GM12891 (cell line): ENCODE measurements at regions not wholly inside any gene's neighbourhood (a gene's known extent, or its start where the extent isn't known, plus 50 kb on each side); places are given as distances from the start of the nearest gene placed in this dataset.
"Not testable (repeated sequence)": the region's sequence is repeated elsewhere in the genome, so short reads cannot be mapped to it uniquely, and the experiment has no call there.

Experiments used
- DNase-seq: peaks from one replicate; pipeline ENCODE4 v3.0.0; 2011; ENCODE audit warnings: low spot score; ENCODE audit not compliant: insufficient read length
- FAIRE-seq: peaks from 2 replicates; lab custom pipeline; 2011; peaks lifted over from hg19 to GRCh38; lab: Jason Lieb, UNC
- PAX5 ChIP-seq: IDR thresholded peaks from 2 replicates; pipeline ENCODE4 v1.6.1; 2011; ENCODE audit warnings: low read length, moderate library complexity, mild to moderate bottlenecking; ENCODE audit not compliant: insufficient read depth, severe bottlenecking
- POLR2A ChIP-seq: IDR thresholded peaks from 2 replicates; pipeline ENCODE4 v1.6.1; 2011; ENCODE audit warnings: low read depth, low read length, control low read depth
- POLR2AphosphoS5 ChIP-seq: IDR thresholded peaks from 2 replicates; pipeline ENCODE4 v1.6.1; 2011; ENCODE audit warnings: low read depth, low read length, control low read depth
- POU2F2 ChIP-seq: IDR thresholded peaks from 2 replicates; pipeline ENCODE4 v1.6.1; 2011; ENCODE audit warnings: low read depth, mild to moderate bottlenecking, control low read depth, low read length, moderate library complexity
- SPI1 ChIP-seq: IDR thresholded peaks from 2 replicates; pipeline ENCODE4 v1.6.1; 2011; ENCODE audit warnings: low read depth, low read length, control low read depth
- TAF1 ChIP-seq: IDR thresholded peaks from 2 replicates; pipeline ENCODE4 v1.6.1; 2011; ENCODE audit warnings: low read depth, low read length, control low read depth

DNA sequence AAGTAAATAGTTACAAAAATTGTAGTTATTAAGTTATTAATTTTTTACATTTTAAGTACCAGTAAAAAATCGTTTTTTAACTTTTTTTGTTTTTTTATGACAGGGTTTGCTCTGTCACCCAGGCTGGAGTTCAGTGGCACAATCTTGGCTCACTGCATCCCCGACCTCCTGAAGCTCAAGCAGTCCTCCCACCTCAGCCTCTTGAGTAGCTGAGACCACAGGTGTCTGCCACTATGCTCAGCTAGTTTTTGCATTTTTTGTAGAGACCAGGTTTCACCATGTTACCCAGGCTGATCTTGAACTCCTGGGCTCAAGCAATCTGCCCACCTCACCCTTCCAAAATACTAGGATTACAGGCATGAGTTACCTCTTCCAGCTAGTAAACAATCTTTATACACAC is 477.9 kb upstream of the MIR17HG start:
- DNase-seq, result no peak
- no peak for FAIRE-seq
- TF ChIP-seq TAF1 (no peak), POU2F2 (no peak), PAX5 (no peak), POLR2AphosphoS5 (no peak), POLR2A (no peak), SPI1 (no peak)

DNA sequence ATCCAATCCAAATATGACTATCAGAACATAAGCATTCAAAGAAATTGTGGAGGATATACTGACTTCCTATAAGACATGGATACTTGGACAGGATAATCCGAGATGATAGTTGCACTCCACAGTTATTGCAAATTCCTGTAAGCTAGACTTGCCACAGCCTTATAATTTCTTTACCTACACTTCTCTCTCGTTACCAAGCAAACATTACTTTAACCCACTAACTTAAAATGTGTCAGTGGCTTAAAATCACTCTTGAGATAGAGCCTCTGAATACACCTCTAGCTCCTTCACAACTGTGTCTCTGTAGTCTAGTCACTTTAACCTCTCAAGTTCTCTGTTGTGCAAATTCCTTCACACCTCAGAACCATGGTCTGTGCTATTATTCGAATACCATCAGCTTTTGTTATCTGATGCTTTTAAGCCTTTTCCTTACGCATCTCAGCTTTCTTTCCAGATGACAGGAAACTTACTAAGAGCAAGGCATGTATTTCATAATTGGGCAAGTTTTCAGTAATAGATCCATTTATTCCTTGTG is 474.9 kb upstream of the MIR17HG start:
- TF ChIP-seq POLR2AphosphoS5 (no peak), PAX5 (no peak), TAF1 (no peak), POLR2A (no peak), SPI1 (no peak), POU2F2 (no peak)
- FAIRE-seq, result no peak
- no peak for DNase-seq

DNA sequence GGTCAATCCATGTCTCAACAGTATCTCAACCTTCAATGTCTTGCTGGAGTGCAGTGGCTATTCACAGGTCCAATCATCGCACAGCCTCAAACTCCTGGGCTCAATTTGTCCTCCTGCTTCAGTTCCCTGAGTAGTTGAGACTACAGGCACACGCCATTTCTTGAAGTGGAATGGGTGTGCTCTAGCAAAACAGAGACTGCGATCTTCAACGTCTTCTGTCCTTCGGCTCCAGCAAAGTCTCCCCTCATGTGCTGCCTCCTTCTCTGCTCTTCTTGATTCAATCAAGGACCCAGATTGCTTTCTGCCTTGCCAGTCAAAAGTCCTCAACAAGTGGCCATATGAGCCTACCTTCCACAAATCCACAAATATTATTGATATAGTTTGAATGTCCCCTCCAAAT is 466.7 kb upstream of the MIR17HG start:
- DNase-seq (no peak), FAIRE-seq (no peak)
- TF ChIP-seq POLR2A (no peak), SPI1 (no peak), TAF1 (no peak), POU2F2 (no peak)

DNA sequence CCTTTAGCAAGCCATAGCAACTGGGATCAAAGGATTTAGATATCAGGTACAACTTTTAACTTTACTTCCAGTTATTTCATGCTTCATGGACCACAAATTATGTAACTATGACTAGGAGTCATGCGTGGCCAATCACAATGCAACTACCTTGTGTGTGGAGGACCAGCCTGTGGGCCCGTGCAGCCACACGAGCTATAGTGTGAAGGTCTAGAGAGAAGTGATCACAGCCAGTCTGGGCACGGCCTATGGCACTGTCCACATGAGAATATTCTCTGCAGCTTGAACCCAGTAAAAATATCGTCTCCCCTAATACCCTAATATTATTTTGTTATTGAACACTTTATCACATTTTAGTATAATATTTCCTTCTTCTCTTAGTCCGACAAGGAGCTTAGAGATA is 464.9 kb upstream of the MIR17HG start:
- DNase-seq (no peak), FAIRE-seq (no peak)
- no peak for TF ChIP-seq POLR2AphosphoS5
- no peak for TF ChIP-seq POLR2A
- no peak for TF ChIP-seq POU2F2
- no peak for TF ChIP-seq TAF1

DNA sequence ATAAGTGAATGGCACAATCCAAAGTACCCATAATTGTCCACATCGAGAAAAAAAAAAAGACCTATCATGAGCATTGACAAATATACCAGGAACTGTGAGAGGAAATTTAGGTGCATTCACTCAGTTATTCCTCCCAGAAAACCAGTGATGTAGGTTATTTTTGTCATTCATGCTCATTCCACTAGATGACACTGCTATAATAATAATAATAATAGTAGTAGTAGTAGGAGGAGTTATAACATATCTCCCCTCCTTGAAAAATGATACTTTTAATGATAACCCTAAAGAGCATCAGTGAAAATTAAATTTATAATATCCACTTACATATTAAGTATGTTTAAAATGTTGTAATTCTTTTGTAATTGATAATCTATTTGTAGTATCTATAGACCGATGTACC is 463.9 kb upstream of the MIR17HG start:
- FAIRE-seq, result no peak
- TF ChIP-seq SPI1 (no peak), POLR2AphosphoS5 (no peak), PAX5 (no peak), TAF1 (no peak), POLR2A (no peak), POU2F2 (no peak)
- DNase-seq, result no peak

DNA sequence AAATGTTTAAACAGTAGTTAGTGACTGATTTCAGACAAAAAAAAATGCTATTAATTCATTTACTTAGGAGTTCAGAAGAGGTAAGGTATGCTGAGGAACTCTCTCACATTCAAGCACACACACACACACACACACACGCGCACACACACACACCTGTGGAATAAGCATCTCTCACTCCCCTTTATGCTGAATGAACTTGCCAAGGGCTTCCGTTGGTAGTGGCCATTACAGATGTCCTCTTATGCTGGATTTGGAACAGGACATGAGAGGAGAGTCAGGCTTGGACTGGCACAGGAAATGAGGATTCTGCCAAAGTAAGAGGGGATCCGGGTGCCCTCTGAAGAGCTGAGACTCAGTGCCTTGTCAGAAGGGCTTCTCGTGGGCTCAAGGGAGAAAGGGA is 463.4 kb upstream of the MIR17HG start:
- FAIRE-seq (no peak), DNase-seq (no peak)
- TF ChIP-seq TAF1, result no peak
- TF ChIP-seq POLR2AphosphoS5, result no peak
- no peak for TF ChIP-seq PAX5
- TF ChIP-seq SPI1, result no peak
- no peak for TF ChIP-seq POU2F2
- TF ChIP-seq POLR2A, result no peak

DNA sequence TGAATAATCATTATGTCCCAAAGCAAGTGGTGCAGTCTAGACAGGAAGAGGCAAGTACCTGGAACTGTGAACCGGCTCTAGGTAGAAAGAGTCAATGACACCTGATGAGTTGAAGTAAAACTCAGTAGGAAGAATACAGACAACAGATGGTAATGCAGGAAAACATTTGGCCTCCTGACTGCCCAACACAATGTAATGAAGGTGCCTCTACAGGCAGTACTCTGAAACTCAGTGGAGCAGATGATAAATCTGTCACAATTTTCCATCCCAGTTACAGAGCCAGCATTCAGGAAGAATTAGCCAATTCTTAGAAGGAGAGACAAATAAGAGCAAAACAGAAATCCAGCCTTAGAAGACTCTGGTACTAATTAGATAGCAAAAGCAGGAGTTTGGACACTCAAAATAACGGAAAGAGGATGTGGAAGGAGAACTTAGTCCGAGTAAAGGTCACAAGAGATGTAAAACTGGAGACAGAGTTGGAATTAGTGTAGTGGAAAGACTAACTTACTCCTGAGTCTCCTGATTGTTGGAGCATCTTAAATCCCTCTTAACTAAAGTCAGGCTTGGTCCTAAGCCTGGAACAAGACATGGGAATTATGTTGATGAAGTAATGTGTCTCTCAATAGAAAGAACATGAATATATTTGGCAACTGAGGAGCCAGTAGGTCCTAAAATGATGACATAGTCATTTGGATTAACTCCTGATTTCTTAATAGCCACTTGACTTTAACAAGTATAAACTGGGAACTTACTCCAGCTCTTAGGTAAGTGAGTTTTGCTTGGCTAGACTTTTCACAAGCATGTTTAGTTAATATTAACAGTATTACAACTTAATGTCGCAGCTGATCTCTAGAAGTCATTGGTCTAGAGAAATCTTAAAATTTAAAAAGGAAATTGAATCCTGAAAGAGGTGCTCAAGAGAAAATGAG is 457.3 kb upstream of the MIR17HG start:
- FAIRE-seq, result no peak
- no peak for DNase-seq
- TF ChIP-seq TAF1 (no peak), PAX5 (no peak), POLR2AphosphoS5 (no peak), SPI1 (no peak), POU2F2 (no peak), POLR2A (no peak)

DNA sequence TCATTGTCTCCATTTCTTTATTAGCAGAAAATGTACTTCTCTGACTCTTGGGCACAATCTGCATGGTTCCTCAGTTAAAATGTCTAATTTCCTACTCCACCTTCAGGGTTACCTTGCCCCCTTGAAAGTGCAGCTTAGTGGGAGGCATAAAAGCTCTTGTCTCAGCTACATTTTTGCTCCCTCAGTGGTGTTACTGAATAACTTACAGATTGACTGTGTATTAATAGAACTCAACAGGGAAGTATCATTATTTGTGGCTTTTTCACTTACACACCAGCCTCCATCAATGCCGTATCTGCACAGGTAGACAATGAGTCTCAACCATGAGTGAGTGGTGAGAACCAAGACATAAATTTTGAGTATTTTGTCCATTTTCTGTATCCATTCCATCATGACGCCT is 456.2 kb upstream of the MIR17HG start:
- no peak for TF ChIP-seq POLR2AphosphoS5
- DNase-seq (no peak), FAIRE-seq (no peak)

DNA sequence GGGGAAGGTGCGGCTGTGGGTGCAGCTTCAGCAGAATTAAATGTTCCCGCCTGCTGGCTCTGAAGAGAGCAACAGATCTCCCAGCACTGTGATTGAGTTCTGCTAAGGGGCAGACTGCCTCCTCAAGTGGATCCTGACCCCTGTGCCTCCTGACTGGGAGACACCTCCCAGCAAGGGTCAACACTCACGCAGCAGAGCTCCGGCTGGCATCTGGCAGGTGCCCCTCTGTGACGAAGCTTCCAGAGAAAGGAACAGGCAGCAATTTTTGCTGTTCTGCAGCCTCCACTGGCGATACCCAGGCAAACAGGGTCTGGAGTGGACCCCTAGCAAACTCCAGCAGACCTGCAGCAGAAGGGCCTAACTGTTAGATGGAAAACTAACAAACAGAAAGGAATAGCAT is 454.3 kb upstream of the MIR17HG start:
- not testable (repeated sequence) for FAIRE-seq, DNase-seq

DNA sequence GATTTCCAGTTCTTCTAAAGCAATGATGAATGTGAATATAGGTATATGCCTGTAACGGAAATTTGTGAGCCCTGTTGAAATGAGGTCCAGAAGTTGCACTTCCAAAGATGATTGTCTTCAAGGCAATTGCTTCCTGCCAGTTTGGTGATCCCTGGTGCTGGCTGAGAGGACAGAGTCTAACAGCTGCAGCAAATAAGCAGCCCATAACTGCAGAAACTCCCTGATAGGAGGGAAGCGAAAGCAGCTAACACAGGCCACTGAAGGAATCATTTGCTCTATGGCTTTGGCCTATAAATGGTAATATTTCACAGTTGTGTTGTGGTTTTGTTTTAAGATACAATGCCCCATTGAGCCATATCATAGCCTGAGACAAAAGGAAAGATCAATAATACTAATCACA is 451.5 kb upstream of the MIR17HG start:
- DNase-seq (no peak), FAIRE-seq (no peak)
- TF ChIP-seq POLR2A (no peak), POU2F2 (no peak), POLR2AphosphoS5 (no peak), SPI1 (no peak), TAF1 (no peak), PAX5 (no peak)

DNA sequence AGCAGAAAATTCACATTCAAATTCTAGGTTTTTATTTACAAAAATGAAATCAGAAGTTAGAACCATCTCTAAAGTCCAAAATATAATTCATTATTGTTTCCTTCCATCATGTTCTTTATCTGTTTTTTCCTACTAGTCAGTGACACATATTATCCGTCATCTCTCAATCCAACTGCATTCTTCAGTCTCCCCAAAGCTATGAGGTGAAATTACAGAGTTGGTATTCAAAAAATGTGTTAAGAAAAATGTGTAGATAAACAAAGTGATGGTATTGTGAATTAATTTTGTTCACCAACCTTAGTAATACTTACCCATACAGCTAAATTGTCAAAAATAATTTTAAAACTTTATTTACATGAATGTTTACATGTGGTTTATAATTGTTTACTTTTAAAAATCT is 448.7 kb upstream of the MIR17HG start:
- DNase-seq, result no peak
- no peak for TF ChIP-seq SPI1
- no peak for TF ChIP-seq POLR2AphosphoS5
- TF ChIP-seq PAX5, result no peak
- TF ChIP-seq POU2F2, result no peak
- TF ChIP-seq TAF1, result no peak
- no peak for TF ChIP-seq POLR2A
- no peak for FAIRE-seq
